GM19468 (cell line): ENCODE measurements at regions not wholly inside any gene's neighbourhood (a gene's known extent, or its start where the extent isn't known, plus 50 kb on each side); places are given as distances from the start of the nearest gene placed in this dataset.
"Not testable (repeated sequence)": the region's sequence is repeated elsewhere in the genome, so short reads cannot be mapped to it uniquely, and the experiment has no call there.

Source experiments
- ATAC-seq: cut with Tn5 transposase; IDR thresholded peaks from one replicate; pipeline ENCODE4 v1.9.1; 2021; ENCODE audit warnings: mild to moderate bottlenecking, moderate library complexity, moderate number of reproducible peaks; ENCODE audit not compliant: unreplicated experiment; ENCODE audit errors: extremely low read depth

- ATAC-seq: no peak
Measured at GRCh38 chrX:819684-820083, 189.1 kb downstream of the SHOX start.

- ATAC-seq: no peak
Measured at GRCh38 chrX:817759-818300, 187.2 kb downstream of the SHOX start.

GRCh38 chrX:817147-817546, 186.6 kb downstream of the SHOX start:
- ATAC-seq: not testable (repeated sequence)

GRCh38 chrX:816411-816810, 185.8 kb downstream of the SHOX start:
- no peak for ATAC-seq

- ATAC-seq: no peak
Measured at GRCh38 chrX:810186-810585, 179.6 kb downstream of the SHOX start.

- no peak for ATAC-seq
Measured at GRCh38 chrX:809081-809480, 178.5 kb downstream of the SHOX start.

GRCh38 chrX:806586-806985, 176.0 kb downstream of the SHOX start:
- ATAC-seq: no peak

- no peak for ATAC-seq
Measured at GRCh38 chrX:805988-806387, 175.4 kb downstream of the SHOX start.

GRCh38 chrX:805103-805670, 174.6 kb downstream of the SHOX start:
- ATAC-seq: no peak

- no peak for ATAC-seq
Measured at GRCh38 chrX:802846-803245, 172.3 kb downstream of the SHOX start.

GRCh38 chrX:799808-800207, 169.2 kb downstream of the SHOX start:
- no peak for ATAC-seq

GRCh38 chrX:794311-794710, 163.7 kb downstream of the SHOX start:
- ATAC-seq: no peak

GRCh38 chrX:793216-793770, 162.7 kb downstream of the SHOX start:
- ATAC-seq: no peak

- no peak for ATAC-seq
Measured at GRCh38 chrX:791479-792034, 161.0 kb downstream of the SHOX start.

- no peak for ATAC-seq
Measured at GRCh38 chrX:790783-791360, 160.3 kb downstream of the SHOX start.

- no peak for ATAC-seq
Measured at GRCh38 chrX:790041-790506, 159.5 kb downstream of the SHOX start.

- ATAC-seq: no peak
Measured at GRCh38 chrX:789096-789495, 158.5 kb downstream of the SHOX start.

- no peak for ATAC-seq
Measured at GRCh38 chrX:786441-786881, 155.9 kb downstream of the SHOX start.

- ATAC-seq: no peak
Measured at GRCh38 chrX:784829-785228, 154.2 kb downstream of the SHOX start.

GRCh38 chrX:781224-782204, 150.9 kb downstream of the SHOX start:
- no peak for ATAC-seq
